Panc1 (cell line): ENCODE measurements at regions not wholly inside any gene's neighbourhood (a gene's known extent, or its start where the extent isn't known, plus 50 kb on each side); places are given as distances from the start of the nearest gene placed in this dataset.

Experiments used
- ATAC-seq: fragments of 200-7000 bp; cut with Tn5 transposase; 2 replicates; pipeline ENCODE4 v1.9.1; 2020; ENCODE audit warnings: mild to moderate bottlenecking, moderate library complexity
- BruUV-seq: library from RNA; stranded (reverse); fragments of 400-500 nt; replicated peaks from 2 replicates; lab custom pipeline; 2021; lab: Mats Ljungman, UMichigan
- CTCF ChIA-PET: fragments of 300-600 bp; sonication (Branson Sonifier 250); formaldehyde crosslinking; loops from one replicate; lab custom pipeline; 2022; ENCODE audit warnings: antibody characterized with exemption; lab: Charles Lee
- POLR2A ChIA-PET: fragments of 300-600 bp; sonication (Branson Sonifier 250); formaldehyde crosslinking; loops from one replicate; lab custom pipeline; 2022; ENCODE audit warnings: antibody characterized with exemption; lab: Charles Lee
- DNase-seq: peaks from one replicate; pipeline ENCODE4 v3.0.0-alpha.2; 2010; ENCODE audit warnings: low read depth, low spot score
- H3K27ac ChIP-seq: 2 replicates; pipeline ENCODE4 v1.5.1; 2011; ENCODE audit warnings: mild to moderate bottlenecking, low read length, inconsistent platforms
- H3K27me3 ChIP-seq: fragments of 200-500 bp; sonication (Bioruptor generic); 2 replicates; pipeline ENCODE4 v1.6.0; 2014; ENCODE audit warnings: low read length, inconsistent platforms; ENCODE audit not compliant: control insufficient read depth, insufficient read depth
- H3K36me3 ChIP-seq: fragments of 200-500 bp; sonication (Bioruptor generic); 2 replicates; pipeline ENCODE4 v1.5.1; 2014; ENCODE audit warnings: inconsistent platforms, mild to moderate bottlenecking, low read length, moderate library complexity; ENCODE audit not compliant: control insufficient read depth, insufficient read depth
- H3K4me1 ChIP-seq: 2 replicates; pipeline ENCODE4 v1.5.1; 2011; ENCODE audit warnings: inconsistent platforms, mild to moderate bottlenecking, low read length, moderate library complexity; ENCODE audit not compliant: control insufficient read depth, insufficient read depth
- H3K4me3 ChIP-seq, 2 experiments: 2 replicates each; pipeline ENCODE4 v1.5.1; 2011 to 2012; ENCODE audit warnings: low read depth in 2 of 2, low read length in 2 of 2, mild to moderate bottlenecking in 2 of 2, inconsistent platforms in 1 of 2, moderate library complexity in 1 of 2
- H3K9me3 ChIP-seq: fragments of 200-500 bp; sonication (Bioruptor generic); 2 replicates; pipeline ENCODE4 v1.5.1; 2014; ENCODE audit warnings: low read depth, mild to moderate bottlenecking, inconsistent platforms, low read length, moderate library complexity; ENCODE audit not compliant: control insufficient read depth, insufficient read depth
- CTCF ChIP-seq: fragments of 450-650 bp; IDR thresholded peaks from 2 replicates; pipeline ENCODE4 v1.5.1; 2017; ENCODE audit warnings: mild to moderate bottlenecking
- POLR2AphosphoS5 ChIP-seq: IDR thresholded peaks from 2 replicates; pipeline ENCODE4 v1.6.1; 2012; ENCODE audit warnings: mild to moderate bottlenecking, low read depth, low read length, moderate library complexity
- REST ChIP-seq, 2 experiments: IDR thresholded peaks; 2 replicates each; pipeline ENCODE4 v1.6.1; 2011 to 2012; ENCODE audit warnings: low read depth in 2 of 2, control low read depth in 1 of 2, low read length in 1 of 2, mild to moderate bottlenecking in 1 of 2, moderate library complexity in 1 of 2; ENCODE audit not compliant: insufficient read depth in 1 of 2
- SIN3A ChIP-seq: IDR thresholded peaks from 2 replicates; pipeline ENCODE4 v1.6.1; 2012; ENCODE audit warnings: low read depth, mild to moderate bottlenecking, low read length, moderate library complexity, borderline replicate concordance; ENCODE audit not compliant: insufficient read depth
- TCF7L2 ChIP-seq: IDR thresholded peaks from 2 replicates; pipeline ENCODE4 v1.6.1; 2011; ENCODE audit warnings: mild to moderate bottlenecking, low read depth, low read length, inconsistent platforms
- in situ Hi-C: cut with HindIII; loops from 2 replicates; pipeline ENCODE4 v1.10.0; 2016; ENCODE audit warnings: low sequenced_read_pairs, low pct_unique_long_range_greater_than_20kb
- intact Hi-C: fragments of 100-400 bp; cut with micrococcal nuclease; formaldehyde crosslinking; loops from one replicate; pipeline ENCODE4 v1.10.0; 2022; ENCODE audit not compliant: unreplicated experiment

GRCh38 chr12:40632933-40633332, 59.3 kb upstream of the CNTN1 start:
- no peaks in the 10 kb centered on the region for H3K9me3 ChIP-seq
- ChIA-PET CTCF (no interaction called here), POLR2A (no interaction called here)
- no peaks in the 10 kb centered on the region for H3K4me1 ChIP-seq
- H3K27me3 ChIP-seq, result no peaks in the 10 kb centered on the region
- in situ Hi-C loops (no loop called here), intact Hi-C loops (no loop called here)
- TF ChIP-seq SIN3A (no peak), CTCF (no peak), REST (IDR thresholded peaks at IDR 0.05; ENCODE audit: insufficient read depth in 1 of 2, low read depth in 2 of 2, low read length in 1 of 2) (no peak), TCF7L2 (no peak), POLR2AphosphoS5 (no peak)
- no TSS peak for BruUV-seq
- H3K4me3 ChIP-seq, result no peak overlapping the region
- H3K27ac ChIP-seq, result no peak overlapping the region
- ATAC-seq (no peak), DNase-seq (no peak)
- H3K36me3 ChIP-seq, result no peaks in the 10 kb centered on the region

- Histone ChIP-seq H3K27ac (no peak overlapping the region), H3K9me3 (no peaks in the 10 kb centered on the region), H3K4me3 (no peak overlapping the region), H3K27me3 (no peaks in the 10 kb centered on the region), H3K4me1 (no peaks in the 10 kb centered on the region), H3K36me3 (no peaks in the 10 kb centered on the region)
- no peak for TF ChIP-seq TCF7L2
- TF ChIP-seq POLR2AphosphoS5, result no peak
- TF ChIP-seq REST (IDR thresholded peaks at IDR 0.05; ENCODE audit: insufficient read depth in 1 of 2, low read depth in 2 of 2, low read length in 1 of 2), result no peak
- no peak for TF ChIP-seq SIN3A
- ChIA-PET CTCF (no interaction called here), POLR2A (no interaction called here)
- no TSS peak for BruUV-seq
- no peak for DNase-seq
- intact Hi-C loops, result no loop called here
- in situ Hi-C loops, result no loop called here
- ATAC-seq, result no peak
Measured at GRCh38 chr12:40634517-40635131, 57.6 kb upstream of the CNTN1 start.
